Iris pigment epithelial cell (primary cell): ENCODE measurements at regions not wholly inside any gene's neighbourhood (a gene's known extent, or its start where the extent isn't known, plus 50 kb on each side); places are given as distances from the start of the nearest gene placed in this dataset.
"Not testable (repeated sequence)": the region's sequence is repeated elsewhere in the genome, so short reads cannot be mapped to it uniquely, and the experiment has no call there.

Source experiments
- DNase-seq: peaks from one replicate; pipeline ENCODE4 v3.0.0-alpha.2; 2011; ENCODE audit warnings: low read depth

DNA sequence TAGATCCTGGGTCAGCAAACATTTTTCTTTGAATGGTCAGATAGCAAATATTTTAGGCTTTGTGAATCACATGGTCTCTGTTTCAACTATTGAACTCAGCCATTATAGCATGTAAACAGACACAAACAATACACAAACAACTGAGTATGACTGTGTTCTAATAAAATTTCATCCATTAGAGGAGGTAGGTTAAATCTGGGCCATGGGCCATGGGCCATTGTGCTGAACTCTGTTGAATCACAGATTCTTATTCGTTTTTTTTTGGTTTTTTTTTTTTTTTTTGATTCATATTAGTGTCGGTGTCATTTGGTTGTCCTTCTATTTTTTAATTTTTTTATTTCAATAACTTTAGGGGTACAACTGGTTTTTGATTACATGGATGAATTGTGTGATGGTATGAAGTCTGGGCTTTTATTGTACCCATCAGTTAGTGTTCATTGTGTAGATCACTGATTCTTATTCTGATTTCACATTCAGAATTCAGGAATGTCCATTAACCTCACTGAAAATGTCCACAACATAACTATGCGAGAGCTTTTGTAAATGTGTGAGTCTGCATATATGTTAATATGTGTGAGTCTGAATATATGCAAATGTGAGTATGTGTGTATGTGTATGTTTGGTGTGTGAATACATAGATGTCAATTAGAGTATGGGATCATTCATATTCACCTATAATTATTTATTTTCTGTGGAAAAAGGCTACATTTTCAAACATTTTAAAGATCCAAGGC is 443.7 kb upstream of the GRM3 start:
- DNase-seq = no peak

DNA sequence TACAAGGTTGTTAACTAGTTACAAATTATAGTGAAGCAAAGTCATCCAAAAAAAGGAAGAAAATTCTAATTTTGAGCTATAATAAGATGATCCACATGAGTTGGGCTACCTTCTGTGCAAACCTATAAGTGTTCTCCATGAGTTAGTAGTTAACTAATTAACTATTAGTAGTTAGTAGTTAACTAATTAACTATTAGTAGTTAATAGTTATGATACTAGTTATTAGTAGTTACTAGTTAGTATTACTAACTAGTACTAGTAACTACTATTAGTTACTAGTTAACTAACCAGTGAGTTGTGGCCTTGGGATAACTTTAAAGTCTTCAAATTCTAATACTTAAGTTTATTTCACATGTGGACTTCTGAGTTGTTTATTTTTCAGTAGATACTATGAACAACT is 453.4 kb upstream of the GRM3 start:
- DNase-seq = no peak

DNA sequence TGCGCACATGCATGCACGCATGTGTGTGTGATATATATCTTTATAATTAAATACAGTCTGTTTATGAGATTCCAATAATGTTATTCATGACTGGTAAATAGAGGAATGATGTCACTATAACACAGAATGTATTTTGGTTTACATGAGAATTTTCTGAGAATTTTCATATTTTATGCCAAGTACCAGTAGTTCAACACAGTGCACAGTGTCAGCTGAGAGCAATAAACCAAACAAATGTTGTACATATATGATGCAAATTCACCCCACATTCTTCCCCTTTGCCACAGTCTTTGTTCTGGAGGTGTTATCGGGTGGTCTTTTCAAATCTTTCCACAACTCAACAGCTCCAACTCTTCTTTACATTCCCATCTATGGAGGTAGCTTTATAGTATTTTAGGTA is 462.2 kb upstream of the GRM3 start:
- DNase-seq = no peak

DNA sequence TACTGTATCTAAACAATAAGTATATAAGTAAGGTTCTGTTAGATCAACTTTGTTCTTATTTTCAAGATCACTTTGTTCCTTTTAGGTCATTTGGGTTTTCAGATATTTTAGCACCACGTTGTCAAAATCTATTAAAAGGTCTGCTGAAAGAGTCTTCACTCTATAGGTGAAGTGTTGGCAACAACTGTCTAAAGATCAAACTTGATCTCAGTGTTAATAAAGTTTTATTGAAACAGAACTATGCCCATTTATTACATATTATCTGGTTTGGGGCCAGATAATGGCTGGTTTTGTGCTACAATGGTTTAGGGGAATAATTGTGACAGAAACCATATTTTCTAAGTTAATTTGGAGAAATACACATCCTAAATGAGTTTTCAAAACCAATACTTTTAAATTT is 478.9 kb upstream of the GRM3 start:
- DNase-seq = no peak

GRCh38 chr7:86158111-86158510 is 485.6 kb upstream of the GRM3 start:
- no peak for DNase-seq

GRCh38 chr7:86155623-86156022 is 488.1 kb upstream of the GRM3 start:
- DNase-seq = no peak

DNA sequence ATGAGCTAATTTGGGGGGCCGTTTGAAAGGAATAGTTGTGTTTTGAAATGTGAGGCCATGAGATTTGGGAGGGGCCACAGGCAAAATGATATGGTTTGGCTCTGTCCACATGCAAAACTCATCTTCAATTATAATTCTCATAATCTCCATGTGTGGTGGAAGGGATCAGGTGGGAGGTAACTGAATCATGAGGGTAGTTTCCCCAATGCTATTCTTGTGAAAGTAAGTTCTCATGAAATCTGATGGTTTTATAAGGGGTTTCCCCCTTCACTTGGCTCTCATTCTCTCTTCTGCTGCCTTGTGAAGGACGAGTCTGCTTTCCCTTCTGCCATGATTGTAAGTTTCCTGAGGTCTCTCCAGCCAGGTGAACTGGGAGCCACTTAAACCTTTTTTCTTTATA is 490.8 kb upstream of the GRM3 start:
- no peak for DNase-seq

GRCh38 chr7:86149024-86149665 is 494.6 kb upstream of the GRM3 start:
- DNase-seq = no peak

- DNase-seq = no peak
These were observed 495.2 kb upstream of the GRM3 start for GRCh38 chr7:86148501-86148900.

- no peak for DNase-seq
These were observed 506.4 kb upstream of the GRM3 start for GRCh38 chr7:86137343-86137742.

- no peak for DNase-seq
These were observed 513.4 kb upstream of the GRM3 start for GRCh38 chr7:86130268-86130667.

DNA sequence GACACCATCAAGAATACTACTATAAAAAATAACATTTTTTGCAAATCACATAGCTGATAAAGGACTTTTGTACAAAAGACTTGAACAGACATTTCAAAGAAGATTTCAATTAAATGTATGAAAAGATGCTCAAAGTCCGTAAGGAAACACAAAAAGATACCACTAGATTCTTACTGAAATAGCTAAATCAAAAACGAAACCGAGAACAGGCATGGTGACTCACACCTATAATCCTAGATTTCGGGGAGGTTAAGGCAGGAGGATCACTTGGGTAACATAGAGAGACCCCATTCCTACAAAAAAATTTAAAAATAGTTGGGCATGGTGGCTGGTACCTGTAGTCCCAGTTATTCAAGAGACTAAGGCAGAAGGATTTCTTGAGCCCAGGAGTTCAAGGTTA is 520.2 kb upstream of the GRM3 start:
- DNase-seq = no peak

- DNase-seq = no peak
These were observed 549.5 kb upstream of the GRM3 start for GRCh38 chr7:86094166-86094669.

DNA sequence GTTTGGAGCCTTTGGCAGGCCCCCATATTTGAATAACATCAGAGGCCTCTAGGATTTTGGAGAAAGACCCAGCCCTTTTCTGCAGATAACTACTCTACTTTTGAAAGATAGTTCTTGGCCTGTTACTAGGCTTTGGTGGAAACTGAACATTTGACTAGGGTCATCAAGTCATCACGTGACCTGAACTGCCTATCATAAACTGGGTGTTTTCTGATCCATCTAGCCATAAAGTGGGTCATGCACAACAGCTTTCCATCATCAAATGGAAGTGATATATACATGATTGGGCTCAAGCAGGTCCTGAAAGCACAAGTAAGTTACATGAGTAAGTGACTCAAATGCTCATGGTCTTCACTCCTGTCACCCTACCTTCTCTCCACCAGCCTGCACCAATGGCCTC is 552.3 kb upstream of the GRM3 start:
- no peak for DNase-seq

- no peak for DNase-seq
These were observed 554.3 kb upstream of the GRM3 start for GRCh38 chr7:86089455-86089854.

GRCh38 chr7:86064572-86064971 is 579.1 kb upstream of the GRM3 start:
- DNase-seq = not testable (repeated sequence)

GRCh38 chr7:86058649-86059048 is 585.1 kb upstream of the GRM3 start:
- DNase-seq = no peak

- no peak for DNase-seq
These were observed 592.8 kb upstream of the GRM3 start for GRCh38 chr7:86050918-86051317.

GRCh38 chr7:86049910-86050309 is 593.8 kb upstream of the GRM3 start:
- DNase-seq = no peak

DNA sequence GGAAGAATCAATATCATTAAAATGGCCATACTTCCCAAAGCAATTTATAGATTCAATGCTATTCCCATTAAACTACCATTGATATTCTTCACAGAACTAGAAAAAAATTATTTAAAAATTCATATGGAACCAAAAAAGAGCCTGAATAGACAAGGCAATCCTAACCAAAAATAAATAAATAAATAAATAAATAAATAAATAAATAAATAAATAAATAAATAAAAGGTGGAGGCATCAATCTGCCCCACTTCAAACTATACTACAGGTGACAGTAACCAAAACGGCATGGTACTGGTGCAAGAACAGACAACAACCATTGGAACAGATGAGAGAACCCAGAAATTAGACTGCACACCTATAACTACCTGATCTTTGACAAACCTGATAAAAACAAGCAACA is 598.5 kb upstream of the GRM3 start:
- DNase-seq = not testable (repeated sequence)

- DNase-seq = no peak
These were observed 617.9 kb upstream of the GRM3 start for GRCh38 chr7:86025807-86026206.

DNA sequence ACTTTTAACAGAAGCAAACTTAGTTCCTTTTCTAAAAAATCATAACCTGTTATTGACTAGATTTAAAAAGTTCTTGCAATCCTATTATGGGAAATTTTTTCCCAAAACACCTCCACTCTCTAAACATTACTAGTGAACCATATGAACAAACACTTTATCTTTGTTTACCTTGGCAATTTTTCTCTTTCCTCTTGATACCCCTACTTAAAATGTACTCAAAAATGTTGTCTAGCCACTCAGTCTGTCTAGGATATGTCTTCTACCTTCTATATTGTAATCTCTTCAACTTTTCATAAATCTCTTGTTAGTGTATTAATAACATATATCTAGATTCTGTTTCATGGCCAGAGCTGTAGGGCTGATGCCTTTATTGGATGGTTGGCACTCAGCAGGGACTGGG is 630.0 kb upstream of the GRM3 start:
- DNase-seq = no peak

GRCh38 chr7:86012971-86013370 is 630.7 kb upstream of the GRM3 start:
- DNase-seq = no peak

GRCh38 chr7:86008898-86009297 is 634.8 kb upstream of the GRM3 start:
- no peak for DNase-seq
